ENCODE measurements at regions not wholly inside any gene's neighbourhood (a gene's known extent, or its start where the extent isn't known, plus 50 kb on each side); places are given as distances from the start of the nearest gene placed in this dataset.

GRCh38 chr2:180669016-180669415, 311.4 kb upstream of the UBE2E3 start:
- no peak for TF ChIP-seq CTCF (IDR thresholded peaks at IDR 0.05)
- no peak for TF ChIP-seq POLR2AphosphoS5 (IDR thresholded peaks at IDR 0.05)

Measured in sigmoid colon (tissue), 4 donors.